Parathyroid adenoma (tissue), 2 donors: ENCODE measurements at regions not wholly inside any gene's neighbourhood (a gene's known extent, or its start where the extent isn't known, plus 50 kb on each side); places are given as distances from the start of the nearest gene placed in this dataset.

Source experiments
- H2AFZ ChIP-seq: fragments of 300-600 bp; sonication (generic); one replicate; pipeline ENCODE4 v1.7.0; 2017; ENCODE audit warnings: antibody characterized with exemption, mild to moderate bottlenecking
- H3K27ac ChIP-seq: fragments of 300-600 bp; sonication (generic); one replicate; pipeline ENCODE4 v1.7.0; 2017
- H3K27me3 ChIP-seq: fragments of 300-600 bp; sonication (generic); one replicate; pipeline ENCODE4 v1.7.0; 2017; ENCODE audit warnings: low read length; ENCODE audit not compliant: control insufficient read depth, insufficient read depth
- H3K36me3 ChIP-seq: fragments of 300-600 bp; sonication (generic); one replicate; pipeline ENCODE4 v1.7.0; 2017; ENCODE audit warnings: low read length; ENCODE audit not compliant: control insufficient read depth, insufficient read depth
- H3K4me1 ChIP-seq: fragments of 300-600 bp; sonication (generic); one replicate; pipeline ENCODE4 v1.7.0; 2017; ENCODE audit warnings: control low read depth
- H3K4me2 ChIP-seq: fragments of 300-600 bp; sonication (generic); one replicate; pipeline ENCODE4 v1.7.0; 2017; ENCODE audit warnings: low read length
- H3K4me3 ChIP-seq: fragments of 300-600 bp; sonication (generic); one replicate; pipeline ENCODE4 v1.7.0; 2017; ENCODE audit warnings: low read depth, low read length
- H3K79me2 ChIP-seq: fragments of 300-600 bp; sonication (generic); one replicate; pipeline ENCODE4 v1.7.0; 2017; ENCODE audit warnings: control low read depth
- H3K9ac ChIP-seq: fragments of 300-600 bp; sonication (generic); one replicate; pipeline ENCODE4 v1.7.0; 2017; ENCODE audit warnings: mild to moderate bottlenecking
- H3K9me3 ChIP-seq: fragments of 300-600 bp; sonication (generic); one replicate; pipeline ENCODE4 v1.7.0; 2017; ENCODE audit warnings: low read length; ENCODE audit not compliant: control insufficient read depth
- CTCF ChIP-seq: fragments of 300-600 bp; sonication (generic); IDR thresholded peaks from one replicate; pipeline ENCODE4 v1.7.0; 2017; ENCODE audit warnings: antibody characterized with exemption, mild to moderate bottlenecking
- donor health status: primary hyperparathyroidism.

- Histone ChIP-seq H3K36me3 (no peaks in the 10 kb centered on the region), H3K4me2 (no peak overlapping the region), H3K4me1 (no peaks in the 10 kb centered on the region), H2AFZ (no peak overlapping the region), H3K27me3 (no peaks in the 10 kb centered on the region), H3K9ac (no peak overlapping the region), H3K79me2 (no peaks in the 10 kb centered on the region), H3K27ac (no peak overlapping the region), H3K9me3 (no peaks in the 10 kb centered on the region), H3K4me3 (no peak overlapping the region)
- no peak for TF ChIP-seq CTCF
These were observed 398.5 kb downstream of the LRIG3 start for GRCh38 chr12:58521796-58522195.

GRCh38 chr12:58523360-58523759, 396.9 kb downstream of the LRIG3 start:
- Histone ChIP-seq H3K27ac (no peak overlapping the region), H3K36me3 (no peaks in the 10 kb centered on the region), H3K9me3 (no peaks in the 10 kb centered on the region), H3K9ac (no peak overlapping the region), H3K27me3 (no peaks in the 10 kb centered on the region), H3K4me1 (no peaks in the 10 kb centered on the region), H3K79me2 (no peaks in the 10 kb centered on the region), H3K4me3 (no peak overlapping the region), H3K4me2 (no peak overlapping the region), H2AFZ (no peak overlapping the region)
- no peak for TF ChIP-seq CTCF

GRCh38 chr12:58528271-58528670, 392.0 kb downstream of the LRIG3 start:
- TF ChIP-seq CTCF, result no peak
- no peak overlapping the region for H3K4me3 ChIP-seq
- H3K4me2 ChIP-seq, result no peak overlapping the region
- no peaks in the 10 kb centered on the region for H3K36me3 ChIP-seq
- H3K4me1 ChIP-seq, result no peaks in the 10 kb centered on the region
- no peaks in the 10 kb centered on the region for H3K79me2 ChIP-seq
- H2AFZ ChIP-seq, result no peak overlapping the region
- H3K9me3 ChIP-seq, result no peaks in the 10 kb centered on the region
- no peak overlapping the region for H3K9ac ChIP-seq
- no peaks in the 10 kb centered on the region for H3K27me3 ChIP-seq
- H3K27ac ChIP-seq, result no peak overlapping the region

GRCh38 chr12:58529114-58529665, 391.1 kb downstream of the LRIG3 start:
- no peaks in the 10 kb centered on the region for H3K36me3 ChIP-seq
- H3K4me2 ChIP-seq, result no peak overlapping the region
- no peaks in the 10 kb centered on the region for H3K79me2 ChIP-seq
- no peak overlapping the region for H3K27ac ChIP-seq
- no peaks in the 10 kb centered on the region for H3K4me1 ChIP-seq
- no peak for TF ChIP-seq CTCF
- H3K9ac ChIP-seq, result no peak overlapping the region
- no peak overlapping the region for H2AFZ ChIP-seq
- H3K9me3 ChIP-seq, result no peaks in the 10 kb centered on the region
- no peaks in the 10 kb centered on the region for H3K27me3 ChIP-seq
- no peak overlapping the region for H3K4me3 ChIP-seq

GRCh38 chr12:58529897-58530741, 390.2 kb downstream of the LRIG3 start:
- H3K79me2 ChIP-seq, result no peaks in the 10 kb centered on the region
- no peaks in the 10 kb centered on the region for H3K9me3 ChIP-seq
- H3K9ac ChIP-seq, result no peak overlapping the region
- no peaks in the 10 kb centered on the region for H3K27me3 ChIP-seq
- no peak overlapping the region for H3K4me2 ChIP-seq
- no peak overlapping the region for H2AFZ ChIP-seq
- no peaks in the 10 kb centered on the region for H3K4me1 ChIP-seq
- no peaks in the 10 kb centered on the region for H3K36me3 ChIP-seq
- TF ChIP-seq CTCF, result no peak
- no peak overlapping the region for H3K27ac ChIP-seq
- H3K4me3 ChIP-seq, result no peak overlapping the region
